SK-N-MC (cell line): ENCODE measurements at regions not wholly inside any gene's neighbourhood (a gene's known extent, or its start where the extent isn't known, plus 50 kb on each side); places are given as distances from the start of the nearest gene placed in this dataset.

ENCODE experiments used
- EZH2 ChIP-seq: fragments of 200-600 bp; sonication (generic); IDR thresholded peaks from one replicate; pipeline ENCODE4 v1.6.1; 2017; ENCODE audit warnings: antibody characterized with exemption
- POLR2AphosphoS5 ChIP-seq: IDR thresholded peaks from 2 replicates; pipeline ENCODE4 v1.6.1; 2012; ENCODE audit warnings: mild to moderate bottlenecking, low read depth, low read length, borderline replicate concordance

DNA sequence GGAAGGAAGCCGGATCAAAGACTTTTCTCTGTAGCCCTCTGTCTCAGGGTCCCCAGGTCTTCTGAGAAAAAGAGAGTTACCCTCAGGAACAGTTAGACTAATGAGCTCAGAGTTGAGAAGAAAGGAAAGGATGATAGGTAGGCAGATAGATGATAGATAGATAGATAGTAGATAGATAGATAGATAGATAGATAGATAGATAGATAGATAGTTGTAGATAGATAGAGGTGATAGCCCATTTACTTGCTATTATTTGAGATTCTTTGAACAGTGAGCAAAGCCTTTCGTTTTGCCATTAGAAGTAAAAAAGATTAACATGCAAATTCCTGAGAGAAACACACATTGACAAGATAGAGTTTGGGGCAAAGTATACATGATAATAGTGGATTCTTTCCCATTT, 86.9 kb upstream of the KIT start:
- TF ChIP-seq EZH2 = no peak
- no peak for TF ChIP-seq POLR2AphosphoS5
